Brain microvascular endothelial cell (primary cell): ENCODE measurements at regions not wholly inside any gene's neighbourhood (a gene's known extent, or its start where the extent isn't known, plus 50 kb on each side); places are given as distances from the start of the nearest gene placed in this dataset.
A peak's percentile ranks its signal among the peaks of the same experiment; 100 is the strongest.

Experiments
- DNase-seq: peaks from one replicate; pipeline ENCODE4 v3.0.0-alpha.2; 2020
- H3K27ac ChIP-seq: fragments of 250-450 bp; sonication (Bioruptor Pico); 2 replicates; pipeline ENCODE4 v1.5.1; 2020; ENCODE audit warnings: mild to moderate bottlenecking, moderate library complexity
- H3K27me3 ChIP-seq: fragments of 250-450 bp; sonication (Bioruptor Pico); replicated peaks from 2 replicates; pipeline ENCODE4 v1.5.1; 2020; ENCODE audit warnings: mild to moderate bottlenecking
- H3K36me3 ChIP-seq: fragments of 250-450 bp; sonication (Bioruptor Pico); replicated peaks from 2 replicates; pipeline ENCODE4 v1.5.1; 2020; ENCODE audit warnings: mild to moderate bottlenecking
- H3K4me3 ChIP-seq: 2 replicates; pipeline ENCODE4 v1.5.1; 2011; ENCODE audit warnings: low read depth, mild to moderate bottlenecking, control low read depth, low read length, moderate library complexity
- CTCF ChIP-seq: IDR thresholded peaks from 2 replicates; pipeline ENCODE4 v1.5.1; 2011; ENCODE audit warnings: low read depth, mild to moderate bottlenecking, moderate library complexity, low read length, control low read depth, inconsistent platforms; ENCODE audit errors: missing control alignments
- in situ Hi-C: cut with HindIII; loops from 2 replicates; pipeline ENCODE4 v1.10.0; 2017; ENCODE audit warnings: low sequenced_read_pairs, low pct_ligation_motif_present

GRCh38 chr12:115457798-115458197 lies 773.8 kb upstream of the TBX3 start:
- H3K36me3 ChIP-seq: no peaks in the 10 kb centered on the region
- no peak for TF ChIP-seq CTCF
- in situ Hi-C loops: no loop called here
- H3K27me3 ChIP-seq: no peaks in the 10 kb centered on the region
- no peak overlapping the region for H3K4me3 ChIP-seq
- H3K27ac ChIP-seq: no peak overlapping the region
- DNase-seq: no peak

GRCh38 chr12:115456946-115457689 lies 773.1 kb upstream of the TBX3 start:
- in situ Hi-C loops: no loop called here
- Histone ChIP-seq H3K27ac (no peak overlapping the region), H3K27me3 (no peaks in the 10 kb centered on the region), H3K4me3 (no peak overlapping the region), H3K36me3 (no peaks in the 10 kb centered on the region)
- no peak for DNase-seq
- TF ChIP-seq CTCF: peak; percentile 29

- TF ChIP-seq CTCF: no peak
- H3K27me3 ChIP-seq: no peaks in the 10 kb centered on the region
- H3K36me3 ChIP-seq: no peaks in the 10 kb centered on the region
- in situ Hi-C loops: no loop called here
- no peak overlapping the region for H3K4me3 ChIP-seq
- DNase-seq: no peak
- no peak overlapping the region for H3K27ac ChIP-seq
Measured at GRCh38 chr12:115455268-115455681, 771.3 kb upstream of the TBX3 start.

- in situ Hi-C loops: no loop called here
- Histone ChIP-seq H3K36me3 (no peaks in the 10 kb centered on the region), H3K27ac (no peak overlapping the region), H3K27me3 (no peaks in the 10 kb centered on the region), H3K4me3 (no peak overlapping the region)
- no peak for DNase-seq
- TF ChIP-seq CTCF: no peak
Measured at GRCh38 chr12:115452751-115453281, 768.8 kb upstream of the TBX3 start.

- H3K27me3 ChIP-seq: no peaks in the 10 kb centered on the region
- in situ Hi-C loops: no loop called here
- H3K4me3 ChIP-seq: peak overlapping the region; percentile 33
- H3K27ac ChIP-seq: no peak overlapping the region
- no peak for DNase-seq
- no peaks in the 10 kb centered on the region for H3K36me3 ChIP-seq
- no peak for TF ChIP-seq CTCF
Measured at GRCh38 chr12:115451780-115452736, 768.1 kb upstream of the TBX3 start.
